ENCODE measurements at regions not wholly inside any gene's neighbourhood (a gene's known extent, or its start where the extent isn't known, plus 50 kb on each side); places are given as distances from the start of the nearest gene placed in this dataset.

DNA sequence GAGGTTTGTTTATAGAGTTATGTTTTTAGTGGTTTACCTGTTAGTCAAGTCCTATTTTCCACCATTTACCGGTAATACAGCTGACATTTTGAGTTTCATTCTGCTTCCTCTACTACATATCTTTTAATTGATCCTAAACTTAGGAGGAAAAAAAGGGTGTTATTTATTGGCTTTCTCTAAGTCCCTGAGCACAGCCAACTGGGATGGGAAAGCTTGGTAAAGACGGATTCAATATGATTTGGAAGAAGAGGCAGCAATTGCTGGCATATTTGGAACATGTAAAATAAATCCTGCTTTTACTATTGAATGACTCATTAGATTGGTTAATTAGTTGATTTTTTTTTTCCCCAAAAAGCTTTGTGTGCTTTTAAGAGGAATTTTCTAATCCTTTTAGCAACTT, 475.7 kb downstream of the PRKD1 start:
- H3K9me1 ChIP-seq (ENCODE audit: control insufficient read depth, insufficient read depth, low read length) = no peaks in the 10 kb centered on the region
- ChIA-PET CTCF (ENCODE audit: low intra/inter-chr PET ratio) (no interaction called here), POLR2A (no interaction called here)
- H3K27me3 ChIP-seq (ENCODE audit: control insufficient read depth in 2 of 2, insufficient read depth in 2 of 2, low read length in 2 of 2) = no peaks in the 10 kb centered on the region
- H3K27ac ChIP-seq (ENCODE audit: extremely low read depth, low read depth, low read length) = no peak overlapping the region
- no peaks in the 10 kb centered on the region for H3K4me1 ChIP-seq (replicated peaks in 1 of 2; ENCODE audit: control insufficient read depth in 2 of 2, insufficient read depth in 2 of 2, low read length in 2 of 2)
- no peak overlapping the region for H3K9ac ChIP-seq (ENCODE audit: insufficient read depth in 1 of 2, low read depth in 2 of 2, low read length in 2 of 2)
- no peaks in the 10 kb centered on the region for H3K36me3 ChIP-seq (ENCODE audit: control insufficient read depth, insufficient read depth, low read length)
- 0% methylated on average over 2 of the region's 2 CpGs for WGBS (ENCODE audit: insufficient coverage, low coverage, missing lambda C conversion rate)
- no peak overlapping the region for H3K4me2 ChIP-seq (ENCODE audit: insufficient read depth, low read length)
- no TSS peak for BruUV-seq (replicated peaks)
- FAIRE-seq (no peak), DNase-seq (ENCODE audit: extremely low read depth in 1 of 4, low spot score in 3 of 4) (no peak), ATAC-seq (no peak)
- H3K79me2 ChIP-seq (ENCODE audit: control insufficient read depth, insufficient read depth, low read length) = no peaks in the 10 kb centered on the region
- H3K9me3 ChIP-seq (replicated peaks; ENCODE audit: control insufficient read depth, insufficient read depth, low read depth, low read length) = no peaks in the 10 kb centered on the region
- no peak for TF ChIP-seq ZNF717 (CRISPR knock-in tag; IDR thresholded peaks at IDR 0.05)
- no peak for TF ChIP-seq ASH1L (IDR thresholded peaks at IDR 0.05; ENCODE audit: borderline replicate concordance, low read depth, partially characterized antibody)
- TF ChIP-seq ZC3H11A (IDR thresholded peaks at IDR 0.05; ENCODE audit: low read depth, low read length) = no peak
- TF ChIP-seq, protein P1, sequence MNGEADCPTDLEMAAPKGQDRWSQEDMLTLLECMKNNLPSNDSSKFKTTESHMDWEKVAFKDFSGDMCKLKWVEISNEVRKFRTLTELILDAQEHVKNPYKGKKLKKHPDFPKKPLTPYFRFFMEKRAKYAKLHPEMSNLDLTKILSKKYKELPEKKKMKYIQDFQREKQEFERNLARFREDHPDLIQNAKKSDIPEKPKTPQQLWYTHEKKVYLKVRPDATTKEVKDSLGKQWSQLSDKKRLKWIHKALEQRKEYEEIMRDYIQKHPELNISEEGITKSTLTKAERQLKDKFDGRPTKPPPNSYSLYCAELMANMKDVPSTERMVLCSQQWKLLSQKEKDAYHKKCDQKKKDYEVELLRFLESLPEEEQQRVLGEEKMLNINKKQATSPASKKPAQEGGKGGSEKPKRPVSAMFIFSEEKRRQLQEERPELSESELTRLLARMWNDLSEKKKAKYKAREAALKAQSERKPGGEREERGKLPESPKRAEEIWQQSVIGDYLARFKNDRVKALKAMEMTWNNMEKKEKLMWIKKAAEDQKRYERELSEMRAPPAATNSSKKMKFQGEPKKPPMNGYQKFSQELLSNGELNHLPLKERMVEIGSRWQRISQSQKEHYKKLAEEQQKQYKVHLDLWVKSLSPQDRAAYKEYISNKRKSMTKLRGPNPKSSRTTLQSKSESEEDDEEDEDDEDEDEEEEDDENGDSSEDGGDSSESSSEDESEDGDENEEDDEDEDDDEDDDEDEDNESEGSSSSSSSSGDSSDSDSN (IDR thresholded peaks at IDR 0.05; ENCODE audit: borderline replicate concordance in 1 of 2, low read depth in 2 of 2, low read length in 2 of 2) = no peak
- no peak for TF ChIP-seq POLR2AphosphoS5 (IDR thresholded peaks at IDR 0.05; ENCODE audit: control insufficient read depth, insufficient read depth, low read depth, low read length)
- no peak for TF ChIP-seq TGIF2 (CRISPR knock-in tag; IDR thresholded peaks at IDR 0.05)
- no peak for TF ChIP-seq MTA1 (IDR thresholded peaks at IDR 0.05; ENCODE audit: borderline replicate concordance)
- H2AFZ ChIP-seq (ENCODE audit: low read depth, low read length) = no peak overlapping the region
- intact Hi-C loops (cut with micrococcal nuclease) = no loop called here
- H3K4me3 ChIP-seq = no peak overlapping the region
- no peaks in the 10 kb centered on the region for H4K20me1 ChIP-seq (replicated peaks; ENCODE audit: control insufficient read depth, insufficient read depth, low read length)
- in situ Hi-C loops (cut with MboI) = no loop called here
